K562 (cell line): ENCODE measurements at regions not wholly inside any gene's neighbourhood (a gene's known extent, or its start where the extent isn't known, plus 50 kb on each side); places are given as distances from the start of the nearest gene placed in this dataset.

ENCODE experiments used
- ATF1 ChIP-seq, 2 experiments: fragments of 450-650 bp in 1 of 2; IDR thresholded peaks; 2 replicates each; pipeline ENCODE4 v1.6.1; 2016; ENCODE audit warnings: missing compliant biosample characterization in 1 of 2, missing genetic modification characterization in 1 of 2
- CBX3 ChIP-seq, 2 experiments: IDR thresholded peaks; 1 replicate in 1 of 2; 2 replicates in 1 of 2; pipeline ENCODE4 v1.6.1; 2012; ENCODE audit warnings: inconsistent platforms in 2 of 2, low read length in 2 of 2, borderline replicate concordance in 1 of 2, control low read depth in 1 of 2
- CEBPB ChIP-seq: fragments of 450-650 bp; IDR thresholded peaks from 2 replicates; pipeline ENCODE4 v1.6.1; 2016; ENCODE audit warnings: missing genetic modification characterization, missing compliant biosample characterization
- DDX20 ChIP-seq: fragments of 450-650 bp; IDR thresholded peaks from 2 replicates; pipeline ENCODE4 v1.6.1; 2016; ENCODE audit warnings: missing genetic modification characterization, low read depth, mild to moderate bottlenecking, missing compliant biosample characterization, moderate library complexity
- FOXJ2 ChIP-seq: fragments of 200-800 bp; sonication (Bioruptor generic); IDR thresholded peaks from 2 replicates; pipeline ENCODE4 v1.6.1; 2016; ENCODE audit warnings: missing genetic modification characterization, missing compliant biosample characterization
- GTF2E2 ChIP-seq: fragments of 200-800 bp; sonication (Bioruptor generic); IDR thresholded peaks from 2 replicates; pipeline ENCODE4 v1.6.1; 2016; ENCODE audit warnings: missing genetic modification characterization, missing compliant biosample characterization
- HDAC8 ChIP-seq: fragments of 450-650 bp; IDR thresholded peaks from 2 replicates; pipeline ENCODE4 v1.6.1; 2016; ENCODE audit warnings: mild to moderate bottlenecking, missing genetic modification characterization, moderate library complexity, missing compliant biosample characterization
- IFI16 ChIP-seq: fragments of 250-450 bp; sonication (Bioruptor Pico); IDR thresholded peaks from 2 replicates; pipeline ENCODE4 v2.1.2; 2022; ENCODE audit warnings: mild to moderate bottlenecking, inconsistent platforms
- MYNN ChIP-seq, 2 experiments: sonication (generic); formaldehyde crosslinking in 1 of 2; IDR thresholded peaks; 2 replicates each; pipeline versions ENCODE4 v1.5.0 to v1.6.1; 2016 to 2020; ENCODE audit warnings: antibody characterized with exemption in 1 of 2, missing genetic modification reagents in 1 of 2
- NCOA6 ChIP-seq: fragments of 450-650 bp; IDR thresholded peaks from 2 replicates; pipeline ENCODE4 v1.6.1; 2017; ENCODE audit warnings: mild to moderate bottlenecking
- PHF20 ChIP-seq: fragments of 450-650 bp; IDR thresholded peaks from 2 replicates; pipeline ENCODE4 v1.6.1; 2018; ENCODE audit not compliant: partially characterized antibody
- PTRF ChIP-seq: fragments of 450-650 bp; IDR thresholded peaks from 2 replicates; pipeline ENCODE4 v1.6.1; 2016; ENCODE audit warnings: mild to moderate bottlenecking, missing genetic modification characterization, missing compliant biosample characterization
- RCOR1 ChIP-seq, 2 experiments: IDR thresholded peaks; 2 replicates each; pipeline ENCODE4 v1.6.1; 2012; ENCODE audit warnings: low read depth in 2 of 2, low read length in 2 of 2, borderline replicate concordance in 1 of 2, improper control_type of control experiment in 1 of 2
- RUNX1 ChIP-seq: sonication (generic); IDR thresholded peaks from 2 replicates; pipeline ENCODE4 v1.6.1; 2016; ENCODE audit warnings: antibody characterized with exemption, low read depth
- SMC3 ChIP-seq: conservative IDR thresholded peaks from 2 replicates; pipeline ENCODE4 v1.6.1; 2011; ENCODE audit warnings: low read depth, low read length, improper control_type of control experiment; ENCODE audit not compliant: insufficient read depth
- TAL1 ChIP-seq: fragments of 450-650 bp; IDR thresholded peaks from 2 replicates; pipeline ENCODE4 v1.6.1; 2016; ENCODE audit warnings: mild to moderate bottlenecking
- TCF7 ChIP-seq: sonication (generic); IDR thresholded peaks from 2 replicates; pipeline ENCODE4 v1.6.1; 2016; ENCODE audit warnings: antibody characterized with exemption, borderline replicate concordance
- ZBTB26 ChIP-seq: fragments of 450-650 bp; formaldehyde crosslinking; IDR thresholded peaks from 2 replicates; pipeline ENCODE4 v1.4.0; 2022; ENCODE audit warnings: missing genetic modification characterization
- ZNF695 ChIP-seq: fragments of 450-650 bp; formaldehyde crosslinking; IDR thresholded peaks from 2 replicates; pipeline ENCODE4 v1.4.0; 2020; ENCODE audit warnings: mild to moderate bottlenecking, moderate library complexity
- ZNF79 ChIP-seq: fragments of 250-450 bp; sonication (Bioruptor Pico); IDR thresholded peaks from 2 replicates; pipeline ENCODE4 v1.4.0; 2020; ENCODE audit warnings: low read depth, mild to moderate bottlenecking, moderate library complexity
- TF ChIP-seq, protein P1 (sequence below): fragments of 250-450 bp; sonication (Bioruptor Pico); IDR thresholded peaks from 2 replicates; pipeline ENCODE4 v1.8.0; 2022; ENCODE audit warnings: inconsistent platforms, mild to moderate bottlenecking, moderate library complexity, borderline replicate concordance
- TF ChIP-seq, protein P2 (sequence below): sonication (generic); formaldehyde crosslinking; IDR thresholded peaks from 2 replicates; pipeline ENCODE4 v1.8.1; 2022; ENCODE audit warnings: missing genetic modification reagents
- TF ChIP-seq, protein P3 (sequence below): fragments of 450-650 bp; formaldehyde crosslinking; IDR thresholded peaks from 2 replicates; pipeline ENCODE4 v1.4.0; 2022; ENCODE audit warnings: mild to moderate bottlenecking, moderate library complexity
- TF ChIP-seq, protein P4 (sequence below): sonication (generic); formaldehyde crosslinking; IDR thresholded peaks from 2 replicates; pipeline ENCODE4 v1.8.0; 2022; ENCODE audit warnings: missing genetic modification reagents, mild to moderate bottlenecking, borderline replicate concordance

DNA sequence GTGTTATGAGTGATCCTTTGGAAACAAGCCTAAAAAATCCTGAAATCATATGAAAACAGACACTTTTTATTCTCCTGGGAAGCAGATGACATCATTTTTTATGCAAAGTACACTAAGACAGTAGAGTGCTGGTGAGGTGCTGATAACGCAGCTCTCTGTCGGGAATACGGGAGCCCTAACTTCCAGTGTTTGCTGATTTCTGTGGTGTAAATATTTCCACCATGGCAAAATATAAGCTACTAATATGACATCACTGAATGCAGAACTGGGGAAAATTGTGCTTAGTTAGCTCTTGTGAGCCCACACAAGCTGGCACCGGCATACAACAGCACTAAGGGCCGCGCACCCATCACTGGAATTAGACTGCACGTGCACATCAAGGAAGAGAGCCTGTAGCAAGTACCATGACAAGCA is 82.6 kb downstream of the FAM76B start (continued):
- no peak for TF ChIP-seq IFI16 (CRISPR knock-in tag)
- TF ChIP-seq SMC3 = no peak
- TF ChIP-seq PHF20 = no peak
- TF ChIP-seq, protein P1, sequence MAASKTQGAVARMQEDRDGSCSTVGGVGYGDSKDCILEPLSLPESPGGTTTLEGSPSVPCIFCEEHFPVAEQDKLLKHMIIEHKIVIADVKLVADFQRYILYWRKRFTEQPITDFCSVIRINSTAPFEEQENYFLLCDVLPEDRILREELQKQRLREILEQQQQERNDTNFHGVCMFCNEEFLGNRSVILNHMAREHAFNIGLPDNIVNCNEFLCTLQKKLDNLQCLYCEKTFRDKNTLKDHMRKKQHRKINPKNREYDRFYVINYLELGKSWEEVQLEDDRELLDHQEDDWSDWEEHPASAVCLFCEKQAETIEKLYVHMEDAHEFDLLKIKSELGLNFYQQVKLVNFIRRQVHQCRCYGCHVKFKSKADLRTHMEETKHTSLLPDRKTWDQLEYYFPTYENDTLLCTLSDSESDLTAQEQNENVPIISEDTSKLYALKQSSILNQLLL (CRISPR knock-in tag) = no peak
- no peak for TF ChIP-seq RUNX1
- no peak for TF ChIP-seq DDX20 (tag)
- no peak for TF ChIP-seq CBX3 (IDR thresholded peaks at IDR 0.05; ENCODE audit: borderline replicate concordance in 1 of 2, low read length in 2 of 2)
- no peak for TF ChIP-seq GTF2E2
- no peak for TF ChIP-seq MYNN (IDR thresholded peaks at IDR 0.05)
- TF ChIP-seq MYNN (CRISPR knock-in tag; IDR thresholded peaks at IDR 0.05) = no peak
- TF ChIP-seq HDAC8 (tag) = no peak
- no peak for TF ChIP-seq CEBPB (tag)
- TF ChIP-seq, protein P2, sequence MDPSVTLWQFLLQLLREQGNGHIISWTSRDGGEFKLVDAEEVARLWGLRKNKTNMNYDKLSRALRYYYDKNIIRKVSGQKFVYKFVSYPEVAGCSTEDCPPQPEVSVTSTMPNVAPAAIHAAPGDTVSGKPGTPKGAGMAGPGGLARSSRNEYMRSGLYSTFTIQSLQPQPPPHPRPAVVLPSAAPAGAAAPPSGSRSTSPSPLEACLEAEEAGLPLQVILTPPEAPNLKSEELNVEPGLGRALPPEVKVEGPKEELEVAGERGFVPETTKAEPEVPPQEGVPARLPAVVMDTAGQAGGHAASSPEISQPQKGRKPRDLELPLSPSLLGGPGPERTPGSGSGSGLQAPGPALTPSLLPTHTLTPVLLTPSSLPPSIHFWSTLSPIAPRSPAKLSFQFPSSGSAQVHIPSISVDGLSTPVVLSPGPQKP (CRISPR knock-in tag) = no peak
- peak in 1 of 2 experiments; percentile 27; a peak in 2 of 4 replicates for TF ChIP-seq RCOR1 (IDR thresholded peaks at IDR 0.05; ENCODE audit: borderline replicate concordance in 1 of 2, low read depth in 2 of 2, low read length in 2 of 2)
- no peak for TF ChIP-seq ZBTB26 (CRISPR knock-in tag)
- no peak for TF ChIP-seq TCF7
- peak; percentile 83 for TF ChIP-seq TAL1
- TF ChIP-seq, protein P3, sequence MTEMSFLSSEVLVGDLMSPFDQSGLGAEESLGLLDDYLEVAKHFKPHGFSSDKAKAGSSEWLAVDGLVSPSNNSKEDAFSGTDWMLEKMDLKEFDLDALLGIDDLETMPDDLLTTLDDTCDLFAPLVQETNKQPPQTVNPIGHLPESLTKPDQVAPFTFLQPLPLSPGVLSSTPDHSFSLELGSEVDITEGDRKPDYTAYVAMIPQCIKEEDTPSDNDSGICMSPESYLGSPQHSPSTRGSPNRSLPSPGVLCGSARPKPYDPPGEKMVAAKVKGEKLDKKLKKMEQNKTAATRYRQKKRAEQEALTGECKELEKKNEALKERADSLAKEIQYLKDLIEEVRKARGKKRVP (CRISPR knock-in tag) = no peak
- TF ChIP-seq ZNF695 (CRISPR knock-in tag) = no peak
- TF ChIP-seq ATF1 (CRISPR knock-in tag; IDR thresholded peaks at IDR 0.05) = no peak
- peak; percentile 63 for TF ChIP-seq ATF1 (tag; IDR thresholded peaks at IDR 0.05)
- TF ChIP-seq, protein P4, sequence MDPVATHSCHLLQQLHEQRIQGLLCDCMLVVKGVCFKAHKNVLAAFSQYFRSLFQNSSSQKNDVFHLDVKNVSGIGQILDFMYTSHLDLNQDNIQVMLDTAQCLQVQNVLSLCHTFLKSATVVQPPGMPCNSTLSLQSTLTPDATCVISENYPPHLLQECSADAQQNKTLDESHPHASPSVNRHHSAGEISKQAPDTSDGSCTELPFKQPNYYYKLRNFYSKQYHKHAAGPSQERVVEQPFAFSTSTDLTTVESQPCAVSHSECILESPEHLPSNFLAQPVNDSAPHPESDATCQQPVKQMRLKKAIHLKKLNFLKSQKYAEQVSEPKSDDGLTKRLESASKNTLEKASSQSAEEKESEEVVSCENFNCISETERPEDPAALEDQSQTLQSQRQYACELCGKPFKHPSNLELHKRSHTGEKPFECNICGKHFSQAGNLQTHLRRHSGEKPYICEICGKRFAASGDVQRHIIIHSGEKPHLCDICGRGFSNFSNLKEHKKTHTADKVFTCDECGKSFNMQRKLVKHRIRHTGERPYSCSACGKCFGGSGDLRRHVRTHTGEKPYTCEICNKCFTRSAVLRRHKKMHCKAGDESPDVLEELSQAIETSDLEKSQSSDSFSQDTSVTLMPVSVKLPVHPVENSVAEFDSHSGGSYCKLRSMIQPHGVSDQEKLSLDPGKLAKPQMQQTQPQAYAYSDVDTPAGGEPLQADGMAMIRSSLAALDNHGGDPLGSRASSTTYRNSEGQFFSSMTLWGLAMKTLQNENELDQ (CRISPR knock-in tag) = no peak
- no peak for TF ChIP-seq ZNF79 (CRISPR knock-in tag)
- TF ChIP-seq FOXJ2 (tag) = no peak
- TF ChIP-seq NCOA6 = no peak
- TF ChIP-seq PTRF (tag) = no peak
